Suprapubic skin (tissue), 4 donors: ENCODE measurements at regions not wholly inside any gene's neighbourhood (a gene's known extent, or its start where the extent isn't known, plus 50 kb on each side); places are given as distances from the start of the nearest gene placed in this dataset.
"Not testable (repeated sequence)": the region's sequence is repeated elsewhere in the genome, so short reads cannot be mapped to it uniquely, and the experiment has no call there.

Experiments
- DNase-seq, 2 donors: peaks; one replicate each; pipeline ENCODE4 v3.0.0-alpha.2; 2019; ENCODE audit warnings: low spot score in 2 of 2
- H3K27ac ChIP-seq: fragments of 200-600 bp; sonication (generic); one replicate; pipeline ENCODE4 v1.5.1; 2019
- H3K27me3 ChIP-seq: fragments of 200-600 bp; sonication (generic); one replicate; pipeline ENCODE4 v1.5.1; 2019
- H3K36me3 ChIP-seq: fragments of 200-600 bp; sonication (generic); one replicate; pipeline ENCODE4 v1.5.1; 2019
- H3K4me1 ChIP-seq: fragments of 200-600 bp; sonication (generic); one replicate; pipeline ENCODE4 v1.5.1; 2019
- H3K4me3 ChIP-seq: fragments of 200-600 bp; sonication (generic); one replicate; pipeline ENCODE4 v1.5.1; 2019; ENCODE audit warnings: mild to moderate bottlenecking
- H3K9me3 ChIP-seq: fragments of 200-600 bp; sonication (generic); one replicate; pipeline ENCODE4 v1.5.1; 2019
- EP300 ChIP-seq: sonication (generic); formaldehyde crosslinking; IDR thresholded peaks from one replicate; pipeline ENCODE4 v1.6.1; 2017; ENCODE audit warnings: antibody characterized with exemption
- POLR2A ChIP-seq, 2 donors: fragments of 450-650 bp; IDR thresholded peaks; one replicate each; pipeline ENCODE4 v1.6.1; 2017; ENCODE audit warnings: antibody characterized with exemption in 2 of 2, mild to moderate bottlenecking in 2 of 2, moderate library complexity in 2 of 2
- POLR2AphosphoS5 ChIP-seq, 3 donors: sonication (generic); formaldehyde crosslinking; IDR thresholded peaks; one replicate each; pipeline ENCODE4 v1.6.1; 2017; ENCODE audit warnings: antibody characterized with exemption in 3 of 3
- WGBS: methylation state at CpG from one replicate; pipeline ENCODE4 v1.1.5; 2018; 5-methylcytosine and 5-hydroxymethylcytosine counted together
- TF ChIP-seq, protein P1 (sequence below), 2 donors: fragments of 200-600 bp in 1 of 2; fragments of 450-650 bp in 1 of 2; sonication (generic) in 1 of 2; IDR thresholded peaks; one replicate each; pipeline ENCODE4 v1.5.1; 2016 to 2019; ENCODE audit warnings: antibody characterized with exemption in 2 of 2, mild to moderate bottlenecking in 1 of 2, moderate library complexity in 1 of 2

DNA sequence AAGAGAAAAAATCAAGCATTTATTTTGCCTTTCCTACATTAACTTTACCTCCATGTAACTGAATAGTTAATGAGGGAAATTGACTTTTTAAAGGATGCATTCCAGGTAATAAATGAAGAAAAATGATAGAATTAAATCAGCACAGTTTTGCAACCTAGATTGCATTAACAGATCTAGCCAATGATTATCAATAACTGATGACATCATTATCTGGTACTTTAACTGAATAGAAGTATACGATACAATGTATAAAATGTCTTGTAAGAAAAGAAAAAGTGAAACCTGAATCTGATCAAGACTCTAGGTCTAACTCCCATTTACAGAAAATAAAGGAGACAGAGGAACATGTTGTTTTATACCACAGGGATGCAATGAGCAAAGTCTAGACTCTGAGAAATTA, 126.0 kb upstream of the XPO1 start:
- no peak for DNase-seq
- WGBS, result 86% methylated on average over 1 of the region's 1 CpG
- Histone ChIP-seq H3K27ac (no peak overlapping the region), H3K4me3 (no peak overlapping the region), H3K4me1 (peaks cover 10% of the 10 kb centered on the region), H3K27me3 (no peaks in the 10 kb centered on the region), H3K36me3 (no peaks in the 10 kb centered on the region), H3K9me3 (no peaks in the 10 kb centered on the region)
- no peak for TF ChIP-seq POLR2A (IDR thresholded peaks at IDR 0.05)

DNA sequence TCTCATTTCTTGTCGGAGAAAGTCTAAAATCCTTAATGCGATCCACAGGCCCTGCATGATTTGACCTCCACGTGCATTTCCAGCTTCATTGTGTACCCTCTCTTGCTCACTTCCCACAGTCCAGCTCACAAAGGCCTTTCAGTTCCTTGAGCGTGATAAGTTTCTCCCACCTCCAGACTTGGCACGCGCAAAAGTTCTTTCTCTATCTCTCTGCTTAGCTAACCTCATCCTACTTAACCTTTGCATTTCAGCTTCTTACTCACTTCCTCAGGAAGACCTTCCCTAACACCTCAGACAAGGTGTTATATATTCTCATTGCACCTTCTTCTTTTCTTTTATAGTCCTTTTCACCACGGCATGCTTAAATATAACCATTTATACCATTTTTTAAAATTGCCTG, 124.8 kb upstream of the XPO1 start:
- no peak overlapping the region for H3K27ac ChIP-seq
- H3K4me1 ChIP-seq, result peaks cover 10% of the 10 kb centered on the region
- DNase-seq, result no peak
- WGBS, result 86% methylated on average over 7 of the region's 7 CpGs
- TF ChIP-seq EP300, result no peak
- TF ChIP-seq POLR2A (IDR thresholded peaks at IDR 0.05), result no peak
- TF ChIP-seq, protein P1, sequence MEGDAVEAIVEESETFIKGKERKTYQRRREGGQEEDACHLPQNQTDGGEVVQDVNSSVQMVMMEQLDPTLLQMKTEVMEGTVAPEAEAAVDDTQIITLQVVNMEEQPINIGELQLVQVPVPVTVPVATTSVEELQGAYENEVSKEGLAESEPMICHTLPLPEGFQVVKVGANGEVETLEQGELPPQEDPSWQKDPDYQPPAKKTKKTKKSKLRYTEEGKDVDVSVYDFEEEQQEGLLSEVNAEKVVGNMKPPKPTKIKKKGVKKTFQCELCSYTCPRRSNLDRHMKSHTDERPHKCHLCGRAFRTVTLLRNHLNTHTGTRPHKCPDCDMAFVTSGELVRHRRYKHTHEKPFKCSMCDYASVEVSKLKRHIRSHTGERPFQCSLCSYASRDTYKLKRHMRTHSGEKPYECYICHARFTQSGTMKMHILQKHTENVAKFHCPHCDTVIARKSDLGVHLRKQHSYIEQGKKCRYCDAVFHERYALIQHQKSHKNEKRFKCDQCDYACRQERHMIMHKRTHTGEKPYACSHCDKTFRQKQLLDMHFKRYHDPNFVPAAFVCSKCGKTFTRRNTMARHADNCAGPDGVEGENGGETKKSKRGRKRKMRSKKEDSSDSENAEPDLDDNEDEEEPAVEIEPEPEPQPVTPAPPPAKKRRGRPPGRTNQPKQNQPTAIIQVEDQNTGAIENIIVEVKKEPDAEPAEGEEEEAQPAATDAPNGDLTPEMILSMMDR (IDR thresholded peaks at IDR 0.05), result no peak
- TF ChIP-seq POLR2AphosphoS5 (IDR thresholded peaks at IDR 0.05), result no peak
- no peak overlapping the region for H3K4me3 ChIP-seq
- no peaks in the 10 kb centered on the region for H3K36me3 ChIP-seq
- H3K9me3 ChIP-seq, result no peaks in the 10 kb centered on the region
- H3K27me3 ChIP-seq, result no peaks in the 10 kb centered on the region

DNA sequence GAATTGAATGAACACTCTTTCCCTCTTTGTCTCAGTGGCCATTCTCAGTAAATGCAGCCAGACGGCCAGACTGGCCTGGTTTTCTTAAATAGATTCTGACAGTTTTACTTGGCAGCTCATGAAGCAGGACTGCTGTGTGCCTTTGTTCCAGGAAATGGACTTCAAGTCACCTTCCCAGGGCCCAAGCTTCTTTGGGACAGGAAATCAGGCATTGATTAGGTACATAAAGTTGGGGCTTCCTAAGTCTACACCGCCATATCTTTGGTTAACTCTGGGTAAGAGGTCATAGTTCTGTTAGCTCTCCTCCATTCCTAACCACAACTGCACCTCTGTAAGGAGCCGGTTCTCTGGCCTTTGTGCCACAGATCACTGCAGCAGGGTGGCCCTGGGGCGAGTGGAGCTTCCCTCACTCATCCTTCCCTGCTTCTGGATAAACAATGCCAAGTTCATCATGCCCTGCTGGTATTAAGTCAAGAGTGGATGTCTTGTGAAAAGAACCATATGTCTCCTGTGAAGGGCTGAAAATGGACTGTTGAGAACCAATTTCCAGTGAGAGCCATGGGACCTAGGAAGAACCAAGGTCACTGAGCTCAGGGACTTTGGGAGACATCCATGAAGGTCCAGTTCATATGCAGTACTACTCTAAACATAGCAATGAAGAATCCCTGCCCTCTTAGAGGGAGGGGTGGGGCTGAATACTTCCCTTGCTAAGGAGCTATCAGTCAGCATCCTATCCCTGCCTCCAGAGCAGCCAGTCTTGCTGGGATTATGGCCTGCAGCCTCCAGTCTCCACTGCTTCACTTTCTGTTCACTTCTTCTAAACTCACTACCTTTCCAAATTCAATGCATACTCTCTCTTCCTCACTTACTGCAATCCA, 122.6 kb upstream of the XPO1 start:
- no peak for DNase-seq
- WGBS, result 76% methylated on average over 4 of the region's 4 CpGs
- Histone ChIP-seq H3K4me1 (peaks cover 10% of the 10 kb centered on the region), H3K4me3 (no peak overlapping the region), H3K36me3 (no peaks in the 10 kb centered on the region), H3K9me3 (no peaks in the 10 kb centered on the region), H3K27me3 (no peaks in the 10 kb centered on the region), H3K27ac (peak overlapping the region; percentile 64)
- TF ChIP-seq, protein P1 (IDR thresholded peaks at IDR 0.05), result no peak

DNA sequence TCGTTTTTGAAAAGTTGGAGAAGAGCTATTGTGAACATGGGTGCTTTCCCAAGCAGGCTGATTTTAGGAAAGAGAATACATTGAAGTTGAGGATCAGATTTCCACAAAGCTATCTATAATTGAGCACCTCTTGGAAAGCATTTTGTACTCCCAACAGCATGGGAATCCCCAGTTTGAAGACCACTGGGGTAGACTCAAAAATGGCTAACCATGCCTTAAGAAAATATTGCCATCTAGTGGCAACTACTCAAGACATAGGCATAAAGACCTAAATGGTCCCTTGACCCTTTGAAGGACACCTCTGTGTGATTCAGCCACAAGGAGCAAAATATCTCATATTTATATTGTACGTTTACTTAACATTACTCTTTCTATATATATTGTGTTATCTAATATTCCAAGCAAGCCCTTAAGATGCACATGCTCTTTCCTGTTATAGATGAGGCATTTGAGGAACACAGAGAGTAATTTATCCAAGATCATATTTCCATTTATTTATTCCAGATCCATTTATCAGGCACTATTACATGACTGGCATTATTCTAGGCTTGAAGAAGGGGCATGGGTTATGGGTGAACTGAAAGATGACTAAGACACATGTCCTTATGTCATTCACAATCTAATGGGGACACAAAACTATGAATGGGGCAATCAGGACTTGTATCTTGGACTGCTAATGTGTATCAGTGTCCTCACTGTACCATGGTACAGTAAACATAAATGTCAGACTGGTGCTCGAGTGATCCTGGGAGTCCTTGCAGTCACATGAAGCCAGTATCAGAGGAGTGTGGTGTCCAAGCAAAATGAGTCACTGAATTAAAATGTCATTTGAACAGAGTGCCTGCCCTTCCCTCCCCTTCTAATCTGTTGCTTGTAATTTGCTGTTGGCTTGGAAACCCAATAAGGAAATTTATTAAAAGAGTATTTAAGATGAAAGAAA, 121.0 kb upstream of the XPO1 start:
- no peaks in the 10 kb centered on the region for H3K27me3 ChIP-seq
- H3K4me3 ChIP-seq, result no peak overlapping the region
- TF ChIP-seq POLR2AphosphoS5 (IDR thresholded peaks at IDR 0.05) (no peak), POLR2A (IDR thresholded peaks at IDR 0.05) (no peak)
- H3K36me3 ChIP-seq, result no peaks in the 10 kb centered on the region
- peaks cover 10% of the 10 kb centered on the region for H3K4me1 ChIP-seq
- WGBS, result 60% methylated on average over 3 of the region's 3 CpGs
- DNase-seq, result no peak
- no peak overlapping the region for H3K27ac ChIP-seq
- H3K9me3 ChIP-seq, result no peaks in the 10 kb centered on the region

DNA sequence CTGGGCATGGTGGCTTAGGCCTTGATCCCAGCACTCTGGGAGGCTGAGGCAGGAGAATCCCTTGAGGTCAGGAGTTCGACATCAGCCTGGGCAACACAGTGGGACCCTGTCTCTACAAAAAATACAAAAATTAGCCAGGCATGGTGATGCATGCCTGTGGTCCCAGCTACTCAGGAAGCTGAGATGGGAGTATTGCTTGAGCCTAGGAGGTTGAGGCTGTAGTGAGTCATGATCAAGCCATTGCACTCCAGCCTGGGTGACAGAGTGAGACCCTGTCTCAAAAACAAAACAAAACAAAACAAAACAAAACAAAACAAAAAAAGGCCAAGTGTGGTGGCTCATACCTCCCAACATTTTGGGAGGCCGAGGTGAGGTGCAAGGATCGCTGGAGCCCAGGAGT, 111.8 kb upstream of the XPO1 start:
- not testable (repeated sequence) for H3K4me1 ChIP-seq, DNase-seq, H3K9me3 ChIP-seq, H3K27me3 ChIP-seq, H3K4me3 ChIP-seq, H3K36me3 ChIP-seq, H3K27ac ChIP-seq
- 92% methylated on average over 3 of the region's 3 CpGs for WGBS

DNA sequence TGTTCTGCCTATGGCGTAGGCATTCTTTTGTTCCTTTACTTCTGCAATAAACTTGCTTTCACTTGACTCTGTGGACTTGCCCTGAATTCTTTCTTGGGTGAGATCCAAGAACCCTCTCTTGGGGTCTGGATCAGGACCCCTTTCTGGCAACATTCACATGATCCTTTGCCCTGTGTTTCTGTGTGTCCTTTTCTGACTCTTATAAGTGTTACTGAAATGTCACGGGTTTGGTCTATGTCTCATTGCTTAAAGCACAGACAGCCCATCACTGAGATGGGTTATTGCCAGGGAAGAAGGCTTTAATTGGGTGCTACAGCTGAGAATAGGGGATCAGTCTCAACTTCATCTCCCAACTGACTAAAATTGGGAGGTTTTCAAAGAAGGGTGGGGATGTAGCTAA, 110.9 kb upstream of the XPO1 start:
- no peaks in the 10 kb centered on the region for H3K27me3 ChIP-seq
- no peak for TF ChIP-seq POLR2A (IDR thresholded peaks at IDR 0.05)
- no peak for TF ChIP-seq EP300
- no peak for TF ChIP-seq POLR2AphosphoS5 (IDR thresholded peaks at IDR 0.05)
- TF ChIP-seq, protein P1 (IDR thresholded peaks at IDR 0.05), result no peak
- no peaks in the 10 kb centered on the region for H3K36me3 ChIP-seq
- no peaks in the 10 kb centered on the region for H3K4me1 ChIP-seq
- H3K9me3 ChIP-seq, result no peaks in the 10 kb centered on the region
- DNase-seq, result no peak
- WGBS, result 72% methylated on average over 2 of the region's 2 CpGs
- no peak overlapping the region for H3K4me3 ChIP-seq
- H3K27ac ChIP-seq, result no peak overlapping the region
